Fibroblast of lung (primary cell): ENCODE measurements at regions not wholly inside any gene's neighbourhood (a gene's known extent, or its start where the extent isn't known, plus 50 kb on each side); places are given as distances from the start of the nearest gene placed in this dataset.

ENCODE experiments used
- DNase-seq, 2 donors: peaks; one replicate each; pipeline versions ENCODE4 v3.0.0 to v3.0.0-alpha.2; 2010; ENCODE audit warnings: low read depth in 2 of 2
- H2AFZ ChIP-seq: 2 replicates; pipeline ENCODE4 v1.5.1; 2012; ENCODE audit warnings: low read length, control low read depth, inconsistent platforms
- H3K27ac ChIP-seq: 2 replicates; pipeline ENCODE4 v1.5.1; 2011; ENCODE audit warnings: low read length, control low read depth; ENCODE audit not compliant: insufficient read depth
- H3K27me3 ChIP-seq: 2 replicates; pipeline ENCODE4 v1.5.1; 2011; ENCODE audit warnings: mild to moderate bottlenecking, low read length; ENCODE audit not compliant: control insufficient read depth, insufficient read depth
- H3K36me3 ChIP-seq: 2 replicates; pipeline ENCODE4 v1.5.1; 2011; ENCODE audit warnings: low read length; ENCODE audit not compliant: control insufficient read depth, insufficient read depth
- H3K4me1 ChIP-seq: 2 replicates; pipeline ENCODE4 v1.5.1; 2011; ENCODE audit warnings: low read length; ENCODE audit not compliant: control insufficient read depth, insufficient read depth; ENCODE audit errors: extremely low read depth
- H3K4me2 ChIP-seq: 2 replicates; pipeline ENCODE4 v1.5.1; 2011; ENCODE audit warnings: low read length, control low read depth; ENCODE audit not compliant: insufficient read depth; ENCODE audit errors: extremely low read depth
- H3K4me3 ChIP-seq, 4 experiments: fragments of 200-600 bp in 1 of 4; sonication (generic) in 1 of 4; replicated peaks in 1 of 4; 2 replicates each; pipeline ENCODE4 v1.5.1; 2011 to 2016; ENCODE audit warnings: low read length in 4 of 4, low read depth in 3 of 4, mild to moderate bottlenecking in 3 of 4, control low read depth in 2 of 4, inconsistent platforms in 1 of 4, mixed read lengths in 1 of 4; ENCODE audit not compliant: insufficient read depth in 1 of 4; ENCODE audit errors: control extremely low read depth in 1 of 4
- H3K79me2 ChIP-seq: 2 replicates; pipeline ENCODE4 v1.5.1; 2012; ENCODE audit warnings: mild to moderate bottlenecking, low read length, inconsistent platforms; ENCODE audit not compliant: control insufficient read depth, insufficient read depth
- H3K9ac ChIP-seq: 2 replicates; pipeline ENCODE4 v1.5.1; 2011; ENCODE audit warnings: mild to moderate bottlenecking, low read length, control low read depth; ENCODE audit not compliant: insufficient read depth
- H3K9me3 ChIP-seq: 2 replicates; pipeline ENCODE4 v1.5.1; 2012; ENCODE audit warnings: low read depth, low read length; ENCODE audit not compliant: control insufficient read depth, insufficient read depth
- H4K20me1 ChIP-seq: 2 replicates; pipeline ENCODE4 v1.5.1; 2011; ENCODE audit warnings: low read length; ENCODE audit not compliant: control insufficient read depth, insufficient read depth; ENCODE audit errors: extremely low read depth
- CTCF ChIP-seq, 2 donors: IDR thresholded peaks in 1 of 2; conservative IDR thresholded peaks in 1 of 2; 1 replicate in 1 of 2; 2 replicates in 1 of 2; pipeline ENCODE4 v1.5.1; 2011 to 2012; ENCODE audit warnings: low read length in 2 of 2, control low read depth in 1 of 2, inconsistent platforms in 1 of 2, low read depth in 1 of 2, mild to moderate bottlenecking in 1 of 2
- EZH2 ChIP-seq: IDR thresholded peaks from 2 replicates; pipeline ENCODE4 v1.5.1; 2012; ENCODE audit warnings: low read length, control low read depth, mild to moderate bottlenecking; ENCODE audit errors: missing control alignments

DNA sequence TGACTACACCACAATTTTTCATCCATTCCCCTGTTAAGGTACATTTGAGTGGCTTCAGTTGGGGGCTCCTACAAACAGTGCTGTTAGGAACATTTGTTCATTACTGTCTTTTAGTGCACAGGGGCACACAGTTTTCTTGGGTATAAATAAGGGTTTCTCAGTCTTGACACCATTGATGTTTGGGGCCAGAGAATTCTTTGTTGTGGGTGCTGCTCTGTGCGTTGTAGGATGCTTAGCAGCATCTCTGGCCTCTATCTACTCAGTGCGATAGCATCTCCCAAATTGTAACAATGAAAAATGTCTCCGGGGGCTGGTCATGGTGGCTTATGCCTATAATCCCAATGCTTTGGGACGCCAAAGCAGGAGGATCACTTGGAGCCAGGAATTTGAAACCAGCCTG is 153.0 kb upstream of the MYL2 start:
- no peak overlapping the region for H2AFZ ChIP-seq
- H3K4me1 ChIP-seq, result no peaks in the 10 kb centered on the region
- no peaks in the 10 kb centered on the region for H4K20me1 ChIP-seq
- no peak overlapping the region for H3K4me2 ChIP-seq
- DNase-seq, result no peak
- TF ChIP-seq EZH2 (no peak), CTCF (conservative IDR thresholded peaks at IDR 0.05 in 1 of 2, IDR thresholded peaks at IDR 0.05 in 1 of 2; ENCODE audit: low read depth in 1 of 2, low read length in 2 of 2) (no peak)
- H3K4me3 ChIP-seq, result no peak overlapping the region
- H3K27me3 ChIP-seq, result no peaks in the 10 kb centered on the region
- H3K27ac ChIP-seq, result no peak overlapping the region
- H3K9ac ChIP-seq, result no peak overlapping the region
- H3K9me3 ChIP-seq, result no peaks in the 10 kb centered on the region
- H3K36me3 ChIP-seq, result no peaks in the 10 kb centered on the region
- no peaks in the 10 kb centered on the region for H3K79me2 ChIP-seq

DNA sequence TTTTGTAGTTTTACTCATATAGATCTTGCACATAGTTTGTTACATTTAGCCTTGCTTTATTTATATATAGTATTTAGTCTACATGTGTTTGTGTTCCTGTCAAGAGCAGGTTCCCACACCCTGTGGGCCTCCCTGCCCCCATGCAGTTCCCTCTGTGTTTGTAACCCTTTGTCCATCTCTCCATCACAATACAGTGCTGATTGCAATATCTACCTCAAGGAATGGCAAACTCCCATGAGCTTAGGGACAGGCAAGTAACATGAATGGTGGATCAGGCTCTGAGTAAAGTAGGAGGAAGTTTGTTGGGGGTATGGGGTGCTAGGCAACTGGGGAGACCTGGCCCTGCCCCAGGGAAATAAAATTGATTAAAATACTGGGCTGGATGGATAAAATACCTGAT is 151.9 kb upstream of the MYL2 start:
- Histone ChIP-seq H4K20me1 (no peaks in the 10 kb centered on the region), H3K4me3 (no peak overlapping the region), H3K36me3 (no peaks in the 10 kb centered on the region), H3K4me1 (no peaks in the 10 kb centered on the region), H3K27me3 (no peaks in the 10 kb centered on the region), H3K9me3 (no peaks in the 10 kb centered on the region), H3K79me2 (no peaks in the 10 kb centered on the region), H3K4me2 (no peak overlapping the region), H3K27ac (no peak overlapping the region), H2AFZ (no peak overlapping the region), H3K9ac (no peak overlapping the region)
- no peak for DNase-seq
- TF ChIP-seq EZH2, result no peak
- TF ChIP-seq CTCF (conservative IDR thresholded peaks at IDR 0.05 in 1 of 2, IDR thresholded peaks at IDR 0.05 in 1 of 2; ENCODE audit: low read depth in 1 of 2, low read length in 2 of 2), result no peak

DNA sequence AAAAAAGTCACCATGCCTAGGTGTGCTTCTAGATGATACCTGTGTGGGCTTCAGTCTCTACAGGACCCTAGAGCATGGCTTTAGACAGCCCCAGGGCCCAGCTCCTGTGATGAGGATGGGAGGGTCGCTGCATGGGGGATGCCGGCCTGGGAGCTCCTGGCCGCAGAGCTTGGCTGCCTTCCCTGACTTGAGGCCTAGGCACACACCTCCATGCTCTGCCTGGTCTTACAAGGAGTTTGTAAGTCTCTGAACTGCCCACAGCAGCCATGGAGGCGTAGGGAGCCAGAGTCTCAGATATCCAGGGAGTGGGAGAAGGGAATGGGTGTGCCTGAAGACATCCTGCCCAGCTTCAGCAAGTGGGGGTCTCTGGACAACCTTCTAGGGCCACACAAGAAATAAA is 149.5 kb upstream of the MYL2 start:
- Histone ChIP-seq H3K27ac (no peak overlapping the region), H3K9ac (no peak overlapping the region), H3K4me2 (no peak overlapping the region), H3K79me2 (no peaks in the 10 kb centered on the region), H3K4me3 (no peak overlapping the region), H3K27me3 (no peaks in the 10 kb centered on the region), H4K20me1 (no peaks in the 10 kb centered on the region), H3K36me3 (no peaks in the 10 kb centered on the region), H3K4me1 (no peaks in the 10 kb centered on the region), H3K9me3 (no peaks in the 10 kb centered on the region), H2AFZ (no peak overlapping the region)
- DNase-seq, result no peak
- no peak for TF ChIP-seq EZH2
- TF ChIP-seq CTCF (conservative IDR thresholded peaks at IDR 0.05 in 1 of 2, IDR thresholded peaks at IDR 0.05 in 1 of 2; ENCODE audit: low read depth in 1 of 2, low read length in 2 of 2), result no peak
